Astrocyte of the hippocampus (primary cell): ENCODE measurements at regions not wholly inside any gene's neighbourhood (a gene's known extent, or its start where the extent isn't known, plus 50 kb on each side); places are given as distances from the start of the nearest gene placed in this dataset.

Experiments used
- DNase-seq: peaks from one replicate; pipeline ENCODE4 v3.0.0; 2011; ENCODE audit warnings: low read depth, low spot score

GRCh38 chr5:73994963-73995362 is 369.0 kb downstream of the ARHGEF28 start:
- no peak for DNase-seq
